B cell (primary cell): ENCODE measurements at regions not wholly inside any gene's neighbourhood (a gene's known extent, or its start where the extent isn't known, plus 50 kb on each side); places are given as distances from the start of the nearest gene placed in this dataset.

Source experiments
- ATAC-seq: fragments of 200-7000 bp; cut with Tn5 transposase; one replicate; pipeline ENCODE4 v1.10.0; 2021; ENCODE audit warnings: low read depth, mild to moderate bottlenecking, moderate number of reproducible peaks, moderate library complexity
- CTCF ChIA-PET: fragments of 350-600 bp; sonication (Branson Sonifier 250); formaldehyde crosslinking; loops from one replicate; lab custom pipeline; 2021; ENCODE audit warnings: antibody characterized with exemption, inconsistent platforms; lab: Charles Lee
- POLR2A ChIA-PET: fragments of 350-600 bp; sonication (Branson Sonifier 250); formaldehyde crosslinking; loops from one replicate; lab custom pipeline; 2021; ENCODE audit warnings: antibody characterized with exemption; lab: Charles Lee
- DNase-seq: peaks from one replicate; pipeline ENCODE4 v3.0.0; 2013
- H2AFZ ChIP-seq: 2 replicates; pipeline ENCODE4 v1.6.1; 2012; ENCODE audit warnings: mild to moderate bottlenecking, low read depth, low read length; ENCODE audit not compliant: insufficient read depth, poor library complexity, severe bottlenecking
- H3K27ac ChIP-seq, 2 donors: 1 replicate in 1 of 2; 2 replicates in 1 of 2; pipeline ENCODE4 v1.5.1; 2012 to 2013; ENCODE audit warnings: low read length in 2 of 2, mild to moderate bottlenecking in 2 of 2, moderate library complexity in 1 of 2
- H3K27me3 ChIP-seq, 4 experiments: fragments of 200-600 bp in 1 of 4; sonication (generic) in 1 of 4; replicated peaks in 1 of 4; 1 replicate in 2 of 4; 2 replicates in 2 of 4; pipeline versions ENCODE4 v1.6.1 to v1.7.0; 2013 to 2016; ENCODE audit warnings: low read length in 3 of 4, mild to moderate bottlenecking in 2 of 4, mixed read lengths in 1 of 4, moderate library complexity in 1 of 4; ENCODE audit not compliant: insufficient read depth in 4 of 4, control insufficient read depth in 3 of 4; ENCODE audit errors: control extremely low read depth in 1 of 4
- H3K36me3 ChIP-seq, 2 experiments: replicated peaks in 1 of 2; 1 replicate in 1 of 2; 2 replicates in 1 of 2; pipeline versions ENCODE4 v1.6.1 to v1.7.1; 2013; ENCODE audit warnings: low read length in 1 of 2; ENCODE audit not compliant: insufficient read depth in 2 of 2, control insufficient read depth in 1 of 2; ENCODE audit errors: control extremely low read depth in 1 of 2, extremely low read depth in 1 of 2
- H3K4me1 ChIP-seq, 2 donors: fragments of 200-600 bp in 1 of 2; sonication (generic) in 1 of 2; 1 replicate in 1 of 2; 2 replicates in 1 of 2; pipeline versions ENCODE4 v1.5.1 to v1.6.1; 2013 to 2017; ENCODE audit warnings: low read length in 2 of 2; ENCODE audit not compliant: control insufficient read depth in 2 of 2, insufficient read depth in 2 of 2
- H3K4me2 ChIP-seq: replicated peaks from 2 replicates; pipeline ENCODE3; 2012; ENCODE audit warnings: mild to moderate bottlenecking, low read depth, low read length; ENCODE audit not compliant: poor library complexity, severe bottlenecking
- H3K4me3 ChIP-seq, 5 experiments: fragments of 200-600 bp in 1 of 5; sonication (generic) in 1 of 5; 1 replicate in 3 of 5; 2 replicates in 2 of 5; pipeline versions ENCODE4 v1.5.1 to v1.7.0; 2011 to 2016; ENCODE audit warnings: low read length in 4 of 5, mild to moderate bottlenecking in 4 of 5, low read depth in 2 of 5, control low read depth in 1 of 5, moderate library complexity in 1 of 5; ENCODE audit not compliant: insufficient read depth in 1 of 5; ENCODE audit errors: control extremely low read depth in 1 of 5, extremely low read depth in 1 of 5
- H3K79me2 ChIP-seq: fragments of 200-600 bp; sonication (generic); one replicate; pipeline ENCODE4 v1.6.0; 2016; ENCODE audit warnings: low read length; ENCODE audit not compliant: control insufficient read depth, insufficient read depth
- H3K9ac ChIP-seq: fragments of 200-600 bp; sonication (generic); 2 replicates; pipeline ENCODE4 v1.6.1; 2017; ENCODE audit warnings: mild to moderate bottlenecking, low read length, moderate library complexity
- H3K9me3 ChIP-seq, 3 donors: one replicate each; pipeline versions ENCODE4 v1.6.1 to v1.7.1; 2013; ENCODE audit warnings: low read length in 2 of 3; ENCODE audit not compliant: control insufficient read depth in 2 of 3, insufficient read depth in 1 of 3; ENCODE audit errors: control extremely low read depth in 1 of 3
- H4K20me1 ChIP-seq: 2 replicates; pipeline ENCODE4 v1.6.0; 2012; ENCODE audit warnings: mild to moderate bottlenecking, low read length; ENCODE audit not compliant: insufficient read depth, control insufficient read depth, poor library complexity, severe bottlenecking
- H3K27ac Mint-ChIP-seq: one replicate; pipeline ENCODE4 v1.8.0; 2021; ENCODE audit warnings: mixed read lengths
- H3K27me3 Mint-ChIP-seq: one replicate; pipeline ENCODE4 v1.8.0; 2021; ENCODE audit warnings: mixed read lengths
- H3K4me1 Mint-ChIP-seq: one replicate; pipeline ENCODE4 v1.8.0; 2021; ENCODE audit warnings: mixed read lengths
- H3K4me3 Mint-ChIP-seq: one replicate; pipeline ENCODE4 v1.8.0; 2021; ENCODE audit warnings: mixed read lengths
- H3K9me3 Mint-ChIP-seq: one replicate; pipeline ENCODE4 v1.8.0; 2022; ENCODE audit warnings: mixed read lengths; ENCODE audit not compliant: insufficient read depth
- CTCF ChIP-seq: fragments of 200-600 bp; IDR thresholded peaks from one replicate; pipeline ENCODE4 v1.8.0; 2022; ENCODE audit warnings: antibody characterized with exemption, mild to moderate bottlenecking
- EZH2 ChIP-seq: IDR thresholded peaks from 2 replicates; pipeline ENCODE4 v1.6.1; 2012; ENCODE audit warnings: borderline replicate concordance, low read depth, mild to moderate bottlenecking, moderate library complexity, low read length; ENCODE audit not compliant: insufficient read depth, poor library complexity, severe bottlenecking
- WGBS: methylation state at CpG from one replicate; pipeline ENCODE4 v1.1.5; 2013; ENCODE audit warnings: missing lambda C conversion rate; ENCODE audit not compliant: insufficient coverage; 5-methylcytosine and 5-hydroxymethylcytosine counted together
- intact Hi-C: fragments of 100-400 bp; cut with micrococcal nuclease; formaldehyde crosslinking; loops from one replicate; pipeline ENCODE4 v1.10.0; 2022

DNA sequence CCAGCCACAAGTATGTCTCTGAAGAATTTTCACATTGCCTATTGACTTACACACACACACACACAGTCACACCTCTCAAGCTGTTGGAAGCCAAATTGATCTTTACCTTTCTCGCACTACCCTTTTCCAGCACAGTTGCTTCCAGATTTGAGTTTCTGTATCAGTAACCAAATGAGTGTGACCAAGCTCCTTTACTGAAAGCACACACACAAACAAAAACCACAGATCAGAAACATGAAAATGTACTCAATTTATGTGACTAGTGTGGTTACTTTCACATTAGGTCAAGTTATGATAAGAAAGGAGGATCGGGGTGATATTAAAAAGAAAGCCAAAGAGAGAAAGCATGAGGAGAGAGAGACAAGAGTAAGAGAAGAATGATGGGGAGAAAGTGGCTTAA, 993.9 kb upstream of the POU3F3 start:
- no peak overlapping the region for H3K4me3 Mint-ChIP-seq
- DNase-seq (no peak), ATAC-seq (no peak)
- 100% methylated on average over 1 of the region's 2 CpGs for WGBS
- ChIA-PET CTCF (no interaction called here), POLR2A (no interaction called here)
- H3K27me3 Mint-ChIP-seq, result no peaks in the 10 kb centered on the region
- Histone ChIP-seq H3K4me3 (no peak overlapping the region), H3K27me3 (no peaks in the 10 kb centered on the region), H3K36me3 (no peaks in the 10 kb centered on the region), H3K9ac (no peak overlapping the region), H3K4me1 (no peaks in the 10 kb centered on the region), H4K20me1 (no peaks in the 10 kb centered on the region), H3K4me2 (no peak overlapping the region), H3K27ac (no peak overlapping the region), H3K79me2 (no peaks in the 10 kb centered on the region), H3K9me3 (no peaks in the 10 kb centered on the region), H2AFZ (no peak overlapping the region)
- H3K27ac Mint-ChIP-seq, result no peak overlapping the region
- H3K9me3 Mint-ChIP-seq, result no peaks in the 10 kb centered on the region
- no peaks in the 10 kb centered on the region for H3K4me1 Mint-ChIP-seq
- intact Hi-C loops, result no loop called here
- TF ChIP-seq CTCF (no peak), EZH2 (no peak)

- Histone ChIP-seq H4K20me1 (no peaks in the 10 kb centered on the region), H3K36me3 (no peaks in the 10 kb centered on the region), H3K27me3 (no peaks in the 10 kb centered on the region), H3K4me3 (no peak overlapping the region), H3K27ac (no peak overlapping the region), H3K9ac (no peak overlapping the region), H3K4me1 (no peaks in the 10 kb centered on the region), H3K79me2 (no peaks in the 10 kb centered on the region), H3K4me2 (no peak overlapping the region), H3K9me3 (no peaks in the 10 kb centered on the region), H2AFZ (no peak overlapping the region)
- WGBS, result no CpG with 5 or more reads among the region's 2 CpGs
- Mint-ChIP-seq H3K4me1 (no peaks in the 10 kb centered on the region), H3K4me3 (no peak overlapping the region), H3K27me3 (no peaks in the 10 kb centered on the region), H3K9me3 (no peaks in the 10 kb centered on the region), H3K27ac (no peak overlapping the region)
- POLR2A ChIA-PET, result no interaction called here
- intact Hi-C loops, result no loop called here
- CTCF ChIA-PET, result no interaction called here
- no peak for DNase-seq
- no peak for ATAC-seq
- TF ChIP-seq CTCF (no peak), EZH2 (no peak)
These were observed 985.5 kb upstream of the POU3F3 start for GRCh38 chr2:103868396-103868795.
